ENCODE measurements at regions not wholly inside any gene's neighbourhood (a gene's known extent, or its start where the extent isn't known, plus 50 kb on each side); places are given as distances from the start of the nearest gene placed in this dataset.

GRCh38 chr2:12048550-12048949 lies 302.1 kb downstream of the LPIN1 start:
- TF ChIP-seq CTCF (IDR thresholded peaks at IDR 0.05; ENCODE audit: low read depth, low read length) = no peak
- DNase-seq (ENCODE audit: extremely low read depth, low read depth) = no peak

GRCh38 chr2:12050396-12050795 lies 304.0 kb downstream of the LPIN1 start:
- DNase-seq (ENCODE audit: extremely low read depth, low read depth) = peak; percentile 74

GRCh38 chr2:12051831-12052230 lies 305.4 kb downstream of the LPIN1 start:
- DNase-seq (ENCODE audit: extremely low read depth, low read depth) = no peak
- TF ChIP-seq CTCF (IDR thresholded peaks at IDR 0.05; ENCODE audit: low read depth, low read length) = no peak

More at GRCh38 chr2:12050396-12050795, 304.0 kb downstream of the LPIN1 start:
- peak; percentile 47 for TF ChIP-seq CTCF (IDR thresholded peaks at IDR 0.05; ENCODE audit: low read depth, low read length)

- TF ChIP-seq CTCF (IDR thresholded peaks at IDR 0.05; ENCODE audit: low read depth, low read length) = no peak
- DNase-seq (ENCODE audit: extremely low read depth, low read depth) = no peak
Measured at GRCh38 chr2:12052796-12053195, 306.4 kb downstream of the LPIN1 start.

- no peak for TF ChIP-seq CTCF (IDR thresholded peaks at IDR 0.05; ENCODE audit: low read depth, low read length)
- no peak for DNase-seq (ENCODE audit: extremely low read depth, low read depth)
Measured at GRCh38 chr2:12054956-12055618, 308.7 kb downstream of the LPIN1 start.

GRCh38 chr2:12057436-12058166 lies 311.2 kb downstream of the LPIN1 start:
- no peak for DNase-seq (ENCODE audit: extremely low read depth, low read depth)
- TF ChIP-seq CTCF (IDR thresholded peaks at IDR 0.05; ENCODE audit: low read depth, low read length) = no peak

Measured in AG09319 (cell line).